ENCODE measurements at regions not wholly inside any gene's neighbourhood (a gene's known extent, or its start where the extent isn't known, plus 50 kb on each side); places are given as distances from the start of the nearest gene placed in this dataset.
"Not testable (repeated sequence)": the region's sequence is repeated elsewhere in the genome, so short reads cannot be mapped to it uniquely, and the experiment has no call there.

- DNase-seq (ENCODE audit: low read depth): no peak
- no peak for TF ChIP-seq CTCF (IDR thresholded peaks at IDR 0.05; ENCODE audit: insufficient read depth, low read depth, low read length, missing control alignments)
- no peak overlapping the region for H3K4me3 ChIP-seq (ENCODE audit: low read length)
These were observed 129.8 kb upstream of the ZNF366 start for GRCh38 chr5:72637058-72637457.

GRCh38 chr5:72636565-72636964 is 129.4 kb upstream of the ZNF366 start:
- DNase-seq (ENCODE audit: low read depth); H3K4me3 ChIP-seq (ENCODE audit: low read length): not testable (repeated sequence)

- TF ChIP-seq CTCF (IDR thresholded peaks at IDR 0.05; ENCODE audit: insufficient read depth, low read depth, low read length, missing control alignments): no peak
- no peak overlapping the region for H3K4me3 ChIP-seq (ENCODE audit: low read length)
- DNase-seq (ENCODE audit: low read depth): no peak
These were observed 127.2 kb upstream of the ZNF366 start for GRCh38 chr5:72634444-72634843.

GRCh38 chr5:72633649-72634048 is 126.4 kb upstream of the ZNF366 start:
- DNase-seq (ENCODE audit: low read depth): no peak
- no peak overlapping the region for H3K4me3 ChIP-seq (ENCODE audit: low read length)
- no peak for TF ChIP-seq CTCF (IDR thresholded peaks at IDR 0.05; ENCODE audit: insufficient read depth, low read depth, low read length, missing control alignments)

GRCh38 chr5:72633041-72633445 is 125.8 kb upstream of the ZNF366 start:
- no peak for DNase-seq (ENCODE audit: low read depth)
- no peak for TF ChIP-seq CTCF (IDR thresholded peaks at IDR 0.05; ENCODE audit: insufficient read depth, low read depth, low read length, missing control alignments)
- no peak overlapping the region for H3K4me3 ChIP-seq (ENCODE audit: low read length)

- DNase-seq (ENCODE audit: low read depth): no peak
- TF ChIP-seq CTCF (IDR thresholded peaks at IDR 0.05; ENCODE audit: insufficient read depth, low read depth, low read length, missing control alignments): no peak
- no peak overlapping the region for H3K4me3 ChIP-seq (ENCODE audit: low read length)
These were observed 123.5 kb upstream of the ZNF366 start for GRCh38 chr5:72630721-72631120.

GRCh38 chr5:72630081-72630480 is 122.9 kb upstream of the ZNF366 start:
- H3K4me3 ChIP-seq (ENCODE audit: low read length): no peak overlapping the region
- TF ChIP-seq CTCF (IDR thresholded peaks at IDR 0.05; ENCODE audit: insufficient read depth, low read depth, low read length, missing control alignments): no peak
- DNase-seq (ENCODE audit: low read depth): no peak
